HG03439 (cell line): ENCODE measurements at regions not wholly inside any gene's neighbourhood (a gene's known extent, or its start where the extent isn't known, plus 50 kb on each side); places are given as distances from the start of the nearest gene placed in this dataset.
"Not testable (repeated sequence)": the region's sequence is repeated elsewhere in the genome, so short reads cannot be mapped to it uniquely, and the experiment has no call there.

Source experiments
- ATAC-seq: cut with Tn5 transposase; IDR thresholded peaks from one replicate; pipeline ENCODE4 v1.9.1; 2021; ENCODE audit warnings: mild to moderate bottlenecking, moderate library complexity; ENCODE audit not compliant: unreplicated experiment

GRCh38 chr2:228369400-228370031 is 188.0 kb upstream of the SPHKAP start:
- no peak for ATAC-seq

- no peak for ATAC-seq
These were observed 185.9 kb upstream of the SPHKAP start for GRCh38 chr2:228367356-228367755.

GRCh38 chr2:228359473-228359872 is 178.0 kb upstream of the SPHKAP start:
- no peak for ATAC-seq

- ATAC-seq = no peak
These were observed 174.4 kb upstream of the SPHKAP start for GRCh38 chr2:228355897-228356296.

GRCh38 chr2:228352980-228353379 is 171.5 kb upstream of the SPHKAP start:
- ATAC-seq = not testable (repeated sequence)

- ATAC-seq = no peak
These were observed 170.6 kb upstream of the SPHKAP start for GRCh38 chr2:228352048-228352447.

- ATAC-seq = no peak
These were observed 167.1 kb upstream of the SPHKAP start for GRCh38 chr2:228348516-228349064.

GRCh38 chr2:228344531-228344930 is 163.0 kb upstream of the SPHKAP start:
- ATAC-seq = no peak

- ATAC-seq = no peak
These were observed 158.0 kb upstream of the SPHKAP start for GRCh38 chr2:228339525-228339924.

- no peak for ATAC-seq
These were observed 152.7 kb upstream of the SPHKAP start for GRCh38 chr2:228334180-228334579.

GRCh38 chr2:228329282-228329681 is 147.8 kb upstream of the SPHKAP start:
- ATAC-seq = no peak

GRCh38 chr2:228321015-228321414 is 139.5 kb upstream of the SPHKAP start:
- ATAC-seq = no peak

GRCh38 chr2:228318218-228318617 is 136.7 kb upstream of the SPHKAP start:
- no peak for ATAC-seq

GRCh38 chr2:228312172-228312571 is 130.7 kb upstream of the SPHKAP start:
- ATAC-seq = no peak

- ATAC-seq = no peak
These were observed 122.5 kb upstream of the SPHKAP start for GRCh38 chr2:228303960-228304359.

GRCh38 chr2:228283491-228284171 is 102.1 kb upstream of the SPHKAP start:
- no peak for ATAC-seq

- no peak for ATAC-seq
These were observed 100.9 kb upstream of the SPHKAP start for GRCh38 chr2:228282376-228282775.

- ATAC-seq = no peak
These were observed 91.7 kb upstream of the SPHKAP start for GRCh38 chr2:228273159-228273558.

- ATAC-seq = no peak
These were observed 87.9 kb upstream of the SPHKAP start for GRCh38 chr2:228269351-228269750.

- no peak for ATAC-seq
These were observed 87.3 kb upstream of the SPHKAP start for GRCh38 chr2:228268756-228269155.

GRCh38 chr2:228268301-228268700 is 86.8 kb upstream of the SPHKAP start:
- ATAC-seq = no peak

- no peak for ATAC-seq
These were observed 81.7 kb upstream of the SPHKAP start for GRCh38 chr2:228263156-228263555.
